GM21423 (cell line): ENCODE measurements at regions not wholly inside any gene's neighbourhood (a gene's known extent, or its start where the extent isn't known, plus 50 kb on each side); places are given as distances from the start of the nearest gene placed in this dataset.
"Not testable (repeated sequence)": the region's sequence is repeated elsewhere in the genome, so short reads cannot be mapped to it uniquely, and the experiment has no call there.

ENCODE experiments used
- ATAC-seq: cut with Tn5 transposase; IDR thresholded peaks from one replicate; pipeline ENCODE4 v1.9.1; 2021; ENCODE audit warnings: mild to moderate bottlenecking, moderate library complexity; ENCODE audit not compliant: unreplicated experiment

GRCh38 chr14:105864116-105864515 lies 337.7 kb downstream of the TMEM121 start:
- ATAC-seq = no peak

GRCh38 chr14:105864651-105865265 lies 338.4 kb downstream of the TMEM121 start:
- no peak for ATAC-seq

DNA sequence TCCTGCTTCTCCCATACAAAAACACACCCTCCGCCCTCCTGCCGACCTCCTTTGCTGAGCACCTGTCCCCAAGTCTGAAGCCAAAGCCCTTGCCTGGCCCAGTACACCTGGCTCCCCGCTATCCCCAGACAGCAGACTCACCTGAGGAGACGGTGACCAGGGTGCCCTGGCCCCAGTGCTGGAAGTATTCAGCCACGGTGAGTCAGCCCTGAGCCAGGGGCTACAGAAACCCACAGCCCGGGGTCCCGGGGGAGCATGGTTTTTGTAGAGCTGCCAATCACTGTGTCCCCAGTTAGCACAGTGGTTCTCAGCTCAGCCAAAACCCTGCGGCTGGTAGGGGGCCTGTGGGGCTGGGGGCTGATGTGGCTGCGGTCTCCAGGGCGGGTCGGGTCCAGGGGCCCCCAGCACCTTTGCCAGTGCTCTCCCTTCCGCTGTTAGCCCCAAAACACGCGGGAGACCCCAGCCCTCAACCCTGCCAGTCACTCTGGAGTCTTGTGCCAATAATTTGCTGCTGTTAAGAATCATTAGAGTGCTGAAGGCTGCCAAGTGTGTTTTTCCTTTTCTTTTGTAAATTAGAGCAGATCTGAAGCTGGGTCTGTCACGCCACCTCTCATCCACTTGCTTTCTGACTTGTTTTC lies 339.0 kb downstream of the TMEM121 start:
- no peak for ATAC-seq

DNA sequence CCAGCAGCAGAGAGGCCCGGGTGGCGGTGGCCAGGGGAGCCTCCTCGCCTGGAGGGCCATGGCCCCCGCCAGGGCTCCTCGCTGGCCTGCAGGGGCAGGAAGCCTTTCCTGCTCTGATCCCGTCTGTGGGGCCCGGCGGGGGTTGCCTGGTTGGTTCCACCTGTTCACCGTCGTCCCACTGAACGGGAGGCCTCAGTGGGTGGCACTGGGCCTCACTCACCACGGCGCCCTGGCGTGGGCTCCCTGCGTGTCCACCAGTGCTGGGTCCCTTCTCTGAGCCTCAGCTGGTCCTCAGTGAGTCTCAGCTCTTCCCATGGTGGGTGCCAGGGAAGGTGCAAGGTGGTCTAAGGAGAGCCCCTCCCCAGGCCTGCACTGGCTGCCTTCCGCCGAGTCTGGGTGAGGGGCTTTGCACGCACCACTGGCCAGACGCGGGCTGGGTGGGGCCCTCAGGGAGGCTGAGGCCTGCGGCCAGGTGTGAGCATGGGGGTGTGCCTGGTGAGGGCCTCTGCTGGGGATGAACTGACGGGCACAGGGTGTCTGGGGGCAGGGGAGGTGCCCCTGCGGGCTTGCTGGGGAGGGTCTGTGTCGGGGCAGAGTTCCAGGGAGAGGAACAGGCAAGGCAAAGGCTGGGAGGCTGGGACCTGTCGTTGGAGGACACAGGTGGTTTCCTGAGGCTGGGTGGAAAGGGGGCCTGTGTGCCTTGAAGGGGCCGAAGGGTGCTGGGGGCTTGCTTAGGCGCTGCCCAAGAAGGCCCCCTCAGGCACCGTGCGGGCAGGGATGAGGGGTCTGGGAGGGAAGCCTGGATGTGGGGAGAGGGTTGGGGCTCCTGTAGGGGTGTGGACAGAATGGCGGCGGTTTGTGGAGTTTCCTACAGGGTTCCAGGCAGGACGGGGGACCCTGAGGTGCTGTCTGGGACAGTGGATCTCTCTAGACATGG lies 339.8 kb downstream of the TMEM121 start:
- no peak for ATAC-seq

DNA sequence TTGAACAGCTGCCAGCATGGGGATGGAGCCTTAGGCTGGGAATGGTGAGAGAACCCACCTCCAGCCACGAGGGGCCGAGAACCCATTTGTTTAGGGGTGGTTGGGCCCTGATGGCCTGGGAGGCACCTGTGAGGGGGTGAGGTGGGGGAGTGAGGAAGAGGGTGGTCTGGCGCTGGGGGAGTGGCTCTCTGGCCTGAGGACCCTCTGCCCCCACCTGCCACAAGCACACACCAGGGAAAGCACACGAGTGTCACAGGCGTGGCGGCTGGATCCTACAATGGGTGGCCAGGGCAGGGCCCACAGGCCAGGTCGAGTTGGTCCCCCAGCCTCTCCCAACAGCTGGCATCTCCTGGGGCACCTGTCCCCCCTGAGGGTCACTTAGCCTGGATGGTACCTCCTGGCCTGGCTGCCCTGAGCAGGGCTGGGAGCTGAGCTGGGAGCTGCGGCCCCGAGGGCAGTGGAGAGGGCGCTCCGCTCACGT lies 340.5 kb downstream of the TMEM121 start:
- ATAC-seq = no peak

- ATAC-seq = no peak
Observed at GRCh38 chr14:105867961-105868599, 341.7 kb downstream of the TMEM121 start.

DNA sequence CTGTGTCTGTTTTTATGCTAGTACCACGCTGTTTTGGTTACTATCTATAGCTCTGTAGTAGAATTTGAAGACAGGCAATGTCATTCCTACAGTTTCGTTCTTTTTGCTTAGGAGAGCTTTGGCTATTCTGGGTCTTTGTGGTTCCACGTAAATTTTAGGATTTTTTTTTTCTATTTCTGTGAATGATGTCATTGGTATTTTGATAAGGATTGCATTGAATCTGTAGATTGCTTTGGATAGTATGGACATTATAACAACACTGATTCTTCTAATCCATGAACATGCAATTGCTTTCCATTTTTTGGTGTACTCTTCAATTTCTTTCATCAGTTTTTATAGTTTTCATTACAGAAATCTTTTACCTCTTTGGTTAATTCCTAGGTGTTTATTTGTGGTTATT lies 345.2 kb downstream of the TMEM121 start:
- ATAC-seq = no peak

- ATAC-seq = no peak
Observed at GRCh38 chr14:105873870-105874512, 347.6 kb downstream of the TMEM121 start.

GRCh38 chr14:105876158-105876557 lies 349.8 kb downstream of the TMEM121 start:
- ATAC-seq = no peak

DNA sequence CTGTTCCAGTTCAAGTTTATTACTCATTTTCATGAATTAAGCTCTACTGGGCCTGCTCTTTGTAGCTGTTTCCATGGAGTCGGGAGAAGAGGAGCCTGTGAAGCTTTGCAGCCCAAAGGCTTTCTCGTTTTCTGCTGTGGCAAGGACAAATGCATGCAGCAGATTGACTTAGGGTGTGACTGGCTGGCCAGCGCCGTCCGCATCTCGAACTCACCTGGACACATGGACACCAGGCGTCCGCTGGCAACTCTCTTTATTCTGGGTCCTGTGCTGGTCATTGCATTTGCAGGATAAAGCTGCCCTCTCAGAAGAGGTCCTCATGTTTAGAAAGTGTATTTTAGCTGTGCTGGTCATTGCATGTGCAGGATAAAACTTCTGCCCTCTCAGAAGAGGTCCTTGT lies 350.4 kb downstream of the TMEM121 start:
- no peak for ATAC-seq

- no peak for ATAC-seq
Observed at GRCh38 chr14:105877645-105878044, 351.3 kb downstream of the TMEM121 start.

DNA sequence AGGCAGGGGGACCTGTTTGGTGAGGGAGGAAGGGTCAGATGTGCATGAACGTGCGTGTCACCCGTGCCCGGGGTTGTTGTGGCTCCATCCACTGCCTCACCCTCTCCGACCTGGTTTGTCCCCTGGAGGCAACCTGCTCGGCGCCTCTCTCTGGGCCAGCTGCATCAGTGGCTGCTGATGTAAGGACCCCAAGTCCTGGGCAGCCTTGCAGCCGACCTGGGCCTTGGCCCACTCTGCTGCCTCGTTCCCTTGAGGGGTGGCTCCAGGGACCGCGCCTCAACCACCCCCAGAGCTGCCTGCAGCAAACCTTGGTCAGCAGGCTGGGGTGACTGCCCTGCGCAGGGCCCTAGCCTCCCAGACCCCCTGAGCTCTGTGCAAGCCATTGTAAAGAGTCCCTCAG lies 351.7 kb downstream of the TMEM121 start:
- no peak for ATAC-seq

GRCh38 chr14:105878554-105878953 lies 352.2 kb downstream of the TMEM121 start:
- ATAC-seq = no peak

GRCh38 chr14:105879503-105879866 lies 353.1 kb downstream of the TMEM121 start:
- no peak for ATAC-seq

DNA sequence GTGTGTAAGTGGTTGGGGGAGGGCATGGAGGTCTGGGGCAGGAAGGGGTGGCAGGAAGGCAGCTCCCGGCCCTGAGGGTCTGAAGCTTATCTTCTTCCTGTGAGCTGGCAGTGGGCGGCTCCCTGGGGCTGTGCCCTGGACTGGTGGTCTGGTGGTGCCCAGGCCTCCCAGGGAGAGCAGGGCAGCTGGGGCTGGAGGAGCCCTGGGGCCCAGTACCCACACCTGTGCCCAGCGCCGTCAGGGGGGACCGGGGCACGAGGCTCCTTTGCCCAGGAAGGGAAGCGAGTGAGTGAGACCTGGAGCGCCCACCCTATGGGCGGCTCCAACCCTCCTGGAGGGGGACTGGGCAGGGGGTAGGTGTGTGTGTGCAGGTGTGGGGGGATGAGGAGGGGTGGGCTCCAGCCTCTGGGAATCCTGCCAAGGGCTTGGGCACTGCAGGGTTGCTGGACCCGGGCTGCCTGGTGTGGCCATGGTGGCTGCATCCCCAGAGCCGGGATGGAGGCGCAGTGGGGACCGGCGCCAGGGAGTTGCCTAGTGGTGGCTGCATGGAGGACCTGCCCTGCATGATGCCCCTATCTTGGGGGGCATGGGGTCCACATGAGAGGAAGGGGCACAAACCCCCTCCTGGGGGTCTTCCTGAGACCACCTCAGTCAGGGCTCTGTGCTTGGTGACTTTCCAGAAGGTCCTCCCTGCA lies 353.6 kb downstream of the TMEM121 start:
- no peak for ATAC-seq

- no peak for ATAC-seq
Observed at GRCh38 chr14:105880616-105881015, 354.2 kb downstream of the TMEM121 start.

- ATAC-seq = no peak
Observed at GRCh38 chr14:105881021-105881930, 354.9 kb downstream of the TMEM121 start.

DNA sequence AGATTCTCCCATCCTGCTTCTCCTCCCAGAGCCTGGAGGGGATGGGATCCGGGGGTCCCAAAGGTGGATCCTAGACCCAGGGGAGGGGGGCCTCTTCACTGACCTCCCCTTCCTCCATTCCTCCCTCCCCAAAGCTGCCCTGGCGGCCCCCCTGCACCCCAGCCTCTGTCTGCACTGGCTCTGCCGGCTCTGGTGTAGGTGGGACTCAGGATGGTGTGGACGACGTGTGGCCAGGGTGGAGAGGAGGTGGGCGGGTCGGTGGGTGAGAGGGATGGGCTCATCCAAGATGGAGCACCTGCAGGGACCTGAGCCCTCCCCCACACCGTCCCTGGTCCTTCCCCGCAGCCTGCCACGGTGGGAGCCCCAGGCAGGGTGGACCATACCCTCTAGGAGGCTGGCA lies 355.6 kb downstream of the TMEM121 start:
- not testable (repeated sequence) for ATAC-seq

- no peak for ATAC-seq
Observed at GRCh38 chr14:105882626-105883025, 356.2 kb downstream of the TMEM121 start.
